Ovary (tissue), 7 donors: ENCODE measurements at regions not wholly inside any gene's neighbourhood (a gene's known extent, or its start where the extent isn't known, plus 50 kb on each side); places are given as distances from the start of the nearest gene placed in this dataset.

Experiments used
- DNase-seq, 5 donors: peaks; one replicate each; pipeline ENCODE4 v3.0.0-alpha.2; 2019 to 2020
- H3K27ac ChIP-seq, 2 donors: fragments of 200-600 bp; one replicate each; pipeline versions ENCODE4 v1.5.1 to v1.8.0; 2019 to 2022
- H3K27me3 ChIP-seq: fragments of 200-600 bp; one replicate; pipeline ENCODE4 v1.8.0; 2022
- H3K36me3 ChIP-seq: fragments of 200-600 bp; sonication (generic); one replicate; pipeline ENCODE4 v1.5.1; 2019
- H3K4me1 ChIP-seq: one replicate; pipeline ENCODE4 v1.8.1; 2013; ENCODE audit warnings: mild to moderate bottlenecking, moderate library complexity; ENCODE audit not compliant: insufficient read depth
- H3K4me3 ChIP-seq: fragments of 200-600 bp; sonication (generic); one replicate; pipeline ENCODE4 v1.5.1; 2017
- H3K9me3 ChIP-seq, 2 donors: fragments of 200-600 bp in 1 of 2; sonication (generic) in 1 of 2; one replicate each; pipeline versions ENCODE4 v1.5.1 to v1.8.1; 2013 to 2019; ENCODE audit warnings: mild to moderate bottlenecking in 1 of 2, moderate library complexity in 1 of 2
- EP300 ChIP-seq: sonication (generic); formaldehyde crosslinking; IDR thresholded peaks from one replicate; pipeline ENCODE4 v1.6.1; 2017; ENCODE audit warnings: antibody characterized with exemption
- POLR2A ChIP-seq: fragments of 450-650 bp; IDR thresholded peaks from one replicate; pipeline ENCODE4 v1.6.1; 2017; ENCODE audit warnings: antibody characterized with exemption, mild to moderate bottlenecking, moderate library complexity
- WGBS, 3 donors: extraction: QIAGEN DNeasy Blood & Tissue Kit in 1 of 3; methylation state at CpG; one replicate each; pipeline versions ENCODE4 v1.1.5 to v1.1.7; 2013 to 2017; 5-methylcytosine and 5-hydroxymethylcytosine counted together
- intact Hi-C, 4 donors: fragments of 100-400 bp; cut with DNase I; formaldehyde crosslinking; loops; one replicate each; pipeline versions ENCODE4 v1.11.0 to v1.15.1; 2022 to 2023
- TF ChIP-seq, protein P1 (sequence below), 3 donors: fragments of 450-650 bp in 2 of 3; fragments of 200-600 bp in 1 of 3; IDR thresholded peaks; one replicate each; pipeline versions ENCODE4 v1.5.1 to v1.8.0; 2016 to 2022; ENCODE audit warnings: antibody characterized with exemption in 3 of 3, mild to moderate bottlenecking in 1 of 3
- donor health status: DM: no; HTN: no; CAD: no; lungs with moderate emphysema.
- donor health status: DM: no; HTN: no; CAD: no.
- donor health status: Bipolar disorder and iron deficiency.
- donor health status: DM: no; HTN: no; CAD: no.
- donor health status: DM: yes; HTN: yes; CAD: no.

DNA sequence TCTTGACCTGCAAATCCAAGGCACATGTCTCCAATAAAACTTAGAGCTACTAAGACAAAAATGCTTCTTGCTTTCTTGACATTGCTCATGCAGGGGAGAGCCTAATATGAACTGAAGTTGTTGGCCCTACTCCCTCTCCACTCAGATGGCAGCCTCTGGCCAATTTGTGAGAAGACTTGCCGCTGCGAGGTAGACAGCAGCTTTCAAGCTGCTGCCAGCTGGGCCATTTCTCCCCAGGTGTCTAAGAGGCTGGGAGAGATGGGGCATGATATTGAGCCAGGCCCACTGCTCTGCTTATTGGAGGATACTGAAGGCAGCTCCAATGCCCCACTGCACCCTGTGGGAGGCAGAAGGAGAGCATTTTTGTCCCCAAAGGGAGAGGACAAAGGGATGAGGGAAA is 380.5 kb downstream of the RASEF start:
- no peaks in the 10 kb centered on the region for H3K36me3 ChIP-seq
- no peaks in the 10 kb centered on the region for H3K9me3 ChIP-seq
- H3K4me3 ChIP-seq, result no peak overlapping the region
- no peaks in the 10 kb centered on the region for H3K27me3 ChIP-seq
- TF ChIP-seq EP300 (no peak), POLR2A (no peak)
- TF ChIP-seq, protein P1, sequence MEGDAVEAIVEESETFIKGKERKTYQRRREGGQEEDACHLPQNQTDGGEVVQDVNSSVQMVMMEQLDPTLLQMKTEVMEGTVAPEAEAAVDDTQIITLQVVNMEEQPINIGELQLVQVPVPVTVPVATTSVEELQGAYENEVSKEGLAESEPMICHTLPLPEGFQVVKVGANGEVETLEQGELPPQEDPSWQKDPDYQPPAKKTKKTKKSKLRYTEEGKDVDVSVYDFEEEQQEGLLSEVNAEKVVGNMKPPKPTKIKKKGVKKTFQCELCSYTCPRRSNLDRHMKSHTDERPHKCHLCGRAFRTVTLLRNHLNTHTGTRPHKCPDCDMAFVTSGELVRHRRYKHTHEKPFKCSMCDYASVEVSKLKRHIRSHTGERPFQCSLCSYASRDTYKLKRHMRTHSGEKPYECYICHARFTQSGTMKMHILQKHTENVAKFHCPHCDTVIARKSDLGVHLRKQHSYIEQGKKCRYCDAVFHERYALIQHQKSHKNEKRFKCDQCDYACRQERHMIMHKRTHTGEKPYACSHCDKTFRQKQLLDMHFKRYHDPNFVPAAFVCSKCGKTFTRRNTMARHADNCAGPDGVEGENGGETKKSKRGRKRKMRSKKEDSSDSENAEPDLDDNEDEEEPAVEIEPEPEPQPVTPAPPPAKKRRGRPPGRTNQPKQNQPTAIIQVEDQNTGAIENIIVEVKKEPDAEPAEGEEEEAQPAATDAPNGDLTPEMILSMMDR (IDR thresholded peaks at IDR 0.05), result no peak
- DNase-seq, result no peak
- no peak overlapping the region for H3K27ac ChIP-seq
- intact Hi-C loops, result no loop called here
- 77 to 97% (median 90%) methylated on average over 2 of the region's 2 CpGs for WGBS, 3 donors
- H3K4me1 ChIP-seq, result no peaks in the 10 kb centered on the region

DNA sequence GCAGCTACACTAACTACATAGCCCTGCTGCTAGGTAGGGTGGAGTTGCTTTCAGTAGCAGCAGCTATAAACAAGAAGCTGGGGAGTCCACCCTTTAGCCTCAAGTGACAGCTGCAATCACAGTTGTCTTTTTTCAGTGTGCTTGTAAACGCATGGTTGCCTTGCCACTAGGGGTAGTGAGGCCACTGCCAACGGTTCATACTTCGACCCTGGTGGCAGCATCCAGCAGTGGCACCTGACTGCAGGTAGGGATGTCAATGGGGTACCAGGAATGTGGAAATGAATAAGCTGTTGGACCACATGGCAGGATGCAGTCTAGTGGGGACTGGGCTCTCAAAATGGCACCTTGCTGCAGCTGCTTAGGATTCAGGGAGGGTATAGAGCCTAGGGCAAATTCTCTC is 367.2 kb downstream of the RASEF start:
- no peaks in the 10 kb centered on the region for H3K36me3 ChIP-seq
- H3K4me3 ChIP-seq, result no peak overlapping the region
- no peak overlapping the region for H3K27ac ChIP-seq
- H3K9me3 ChIP-seq, result peaks cover 0 to 4% of the 10 kb centered on the region in 2 donors
- no peaks in the 10 kb centered on the region for H3K4me1 ChIP-seq
- TF ChIP-seq, protein P1 (IDR thresholded peaks at IDR 0.05), result no peak
- TF ChIP-seq POLR2A (no peak), EP300 (no peak)
- intact Hi-C loops, result no loop called here
- H3K27me3 ChIP-seq, result no peaks in the 10 kb centered on the region
- WGBS, 3 donors, result 87 to 94% (median 90%) methylated on average over 3 of the region's 3 CpGs
- no peak for DNase-seq

DNA sequence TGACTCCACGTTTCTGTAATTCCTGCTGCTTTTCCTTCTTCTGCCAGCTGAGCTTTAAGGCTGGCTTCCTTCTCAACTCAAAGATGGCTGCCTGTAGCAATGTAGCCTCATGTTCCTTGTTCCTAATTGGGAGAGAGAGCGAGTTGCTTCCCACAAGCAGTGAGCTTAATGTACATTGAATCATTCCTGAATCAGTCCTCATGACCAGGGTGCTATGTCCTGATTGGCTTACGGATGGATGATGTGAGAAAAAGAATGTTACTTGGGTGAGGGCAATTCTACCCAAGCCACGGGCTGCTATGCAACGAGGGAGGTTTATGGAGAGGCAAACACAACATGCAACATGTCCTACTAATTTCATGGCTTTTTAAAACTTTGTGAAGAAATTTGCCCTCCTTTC is 356.2 kb downstream of the RASEF start:
- intact Hi-C loops, result no loop called here
- Histone ChIP-seq H3K9me3 (no peaks in the 10 kb centered on the region), H3K27ac (no peak overlapping the region), H3K4me1 (no peaks in the 10 kb centered on the region), H3K4me3 (no peak overlapping the region), H3K27me3 (no peaks in the 10 kb centered on the region), H3K36me3 (no peaks in the 10 kb centered on the region)
- TF ChIP-seq EP300 (no peak), POLR2A (no peak)
- TF ChIP-seq, protein P1 (IDR thresholded peaks at IDR 0.05), result no peak
- WGBS, 3 donors, result 69 to 70% (median 70%) methylated on average over 5 of the region's 5 CpGs
- no peak for DNase-seq

DNA sequence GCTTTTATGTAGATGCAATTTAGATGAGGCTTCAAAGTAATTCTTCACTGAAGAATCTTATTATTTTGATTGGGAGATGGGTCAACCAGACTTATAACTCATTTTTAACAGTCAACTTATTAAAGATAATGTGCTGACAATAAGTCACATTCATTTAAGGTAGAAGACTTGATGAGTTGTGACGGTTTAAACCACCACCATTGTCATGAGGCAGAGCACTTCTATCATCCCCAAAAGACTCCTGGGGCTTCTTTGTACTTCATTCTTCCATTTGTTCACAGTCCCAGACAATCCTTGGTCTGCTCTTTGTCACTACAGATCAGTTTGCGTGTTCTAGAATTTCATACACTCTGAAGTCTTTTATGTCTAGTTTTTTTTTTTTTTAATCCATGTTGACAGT is 346.1 kb downstream of the RASEF start:
- intact Hi-C loops, result no loop called here
- 80 to 90% (median 89%) methylated on average over 2 of the region's 2 CpGs for WGBS, 3 donors

More for the DNA sequence above, 346.1 kb downstream of the RASEF start:
- Histone ChIP-seq H3K4me3 (no peak overlapping the region), H3K36me3 (no peaks in the 10 kb centered on the region), H3K27ac (no peak overlapping the region), H3K9me3 (peaks cover 0 to 2% of the 10 kb centered on the region in 2 donors), H3K27me3 (no peaks in the 10 kb centered on the region), H3K4me1 (no peaks in the 10 kb centered on the region)
- TF ChIP-seq EP300 (no peak), POLR2A (no peak)
- TF ChIP-seq, protein P1 (IDR thresholded peaks at IDR 0.05), result no peak
- DNase-seq, result no peak
